Testis (tissue), 2 donors: ENCODE measurements at regions not wholly inside any gene's neighbourhood (a gene's known extent, or its start where the extent isn't known, plus 50 kb on each side); places are given as distances from the start of the nearest gene placed in this dataset.

ENCODE experiments used
- CTCF ChIP-seq, 3 experiments: fragments of 450-650 bp in 2 of 3; fragments of 200-600 bp in 1 of 3; sonication (generic) in 1 of 3; IDR thresholded peaks; one replicate each; pipeline ENCODE4 v1.5.1; 2016 to 2019; ENCODE audit warnings: antibody characterized with exemption in 3 of 3, mild to moderate bottlenecking in 2 of 3, moderate library complexity in 1 of 3
- POLR2A ChIP-seq: fragments of 450-650 bp; IDR thresholded peaks from one replicate; pipeline ENCODE4 v1.6.1; 2017; ENCODE audit warnings: antibody characterized with exemption, mild to moderate bottlenecking, moderate library complexity

GRCh38 chr1:218646288-218646687 is 301.2 kb downstream of the TGFB2 start:
- no peak for TF ChIP-seq CTCF (IDR thresholded peaks at IDR 0.05)
- TF ChIP-seq POLR2A: no peak
